ENCODE measurements at regions not wholly inside any gene's neighbourhood (a gene's known extent, or its start where the extent isn't known, plus 50 kb on each side); places are given as distances from the start of the nearest gene placed in this dataset.
A peak's percentile ranks its signal among the peaks of the same experiment; 100 is the strongest.

DNA sequence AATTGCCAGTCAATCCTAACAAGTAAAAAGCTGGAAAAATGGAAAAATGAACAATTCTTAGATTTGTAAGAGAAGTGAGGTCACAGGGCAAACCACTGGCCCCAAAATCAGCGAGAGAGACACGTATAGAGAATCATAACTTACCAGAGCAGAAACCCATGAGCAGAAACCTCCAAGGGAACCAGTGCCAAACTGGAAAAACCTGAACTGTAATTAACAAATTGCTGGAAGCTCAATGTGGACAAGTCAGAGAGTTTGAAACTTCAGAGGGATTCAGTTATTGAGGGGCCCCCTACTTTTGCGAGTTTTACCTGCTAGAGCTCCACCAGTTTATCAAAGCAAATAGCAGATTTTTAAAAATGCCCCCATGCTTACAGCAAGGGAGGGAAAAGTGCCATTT is 119.0 kb downstream of the C7orf25 start:
- DNase-seq (ENCODE audit: low read depth): no peak
- TF ChIP-seq, protein P1, sequence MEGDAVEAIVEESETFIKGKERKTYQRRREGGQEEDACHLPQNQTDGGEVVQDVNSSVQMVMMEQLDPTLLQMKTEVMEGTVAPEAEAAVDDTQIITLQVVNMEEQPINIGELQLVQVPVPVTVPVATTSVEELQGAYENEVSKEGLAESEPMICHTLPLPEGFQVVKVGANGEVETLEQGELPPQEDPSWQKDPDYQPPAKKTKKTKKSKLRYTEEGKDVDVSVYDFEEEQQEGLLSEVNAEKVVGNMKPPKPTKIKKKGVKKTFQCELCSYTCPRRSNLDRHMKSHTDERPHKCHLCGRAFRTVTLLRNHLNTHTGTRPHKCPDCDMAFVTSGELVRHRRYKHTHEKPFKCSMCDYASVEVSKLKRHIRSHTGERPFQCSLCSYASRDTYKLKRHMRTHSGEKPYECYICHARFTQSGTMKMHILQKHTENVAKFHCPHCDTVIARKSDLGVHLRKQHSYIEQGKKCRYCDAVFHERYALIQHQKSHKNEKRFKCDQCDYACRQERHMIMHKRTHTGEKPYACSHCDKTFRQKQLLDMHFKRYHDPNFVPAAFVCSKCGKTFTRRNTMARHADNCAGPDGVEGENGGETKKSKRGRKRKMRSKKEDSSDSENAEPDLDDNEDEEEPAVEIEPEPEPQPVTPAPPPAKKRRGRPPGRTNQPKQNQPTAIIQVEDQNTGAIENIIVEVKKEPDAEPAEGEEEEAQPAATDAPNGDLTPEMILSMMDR (IDR thresholded peaks at IDR 0.05; ENCODE audit: low read length, missing control alignments): no peak
- H3K4me3 ChIP-seq (replicated peaks; ENCODE audit: low read depth, low read length): no peak overlapping the region

DNA sequence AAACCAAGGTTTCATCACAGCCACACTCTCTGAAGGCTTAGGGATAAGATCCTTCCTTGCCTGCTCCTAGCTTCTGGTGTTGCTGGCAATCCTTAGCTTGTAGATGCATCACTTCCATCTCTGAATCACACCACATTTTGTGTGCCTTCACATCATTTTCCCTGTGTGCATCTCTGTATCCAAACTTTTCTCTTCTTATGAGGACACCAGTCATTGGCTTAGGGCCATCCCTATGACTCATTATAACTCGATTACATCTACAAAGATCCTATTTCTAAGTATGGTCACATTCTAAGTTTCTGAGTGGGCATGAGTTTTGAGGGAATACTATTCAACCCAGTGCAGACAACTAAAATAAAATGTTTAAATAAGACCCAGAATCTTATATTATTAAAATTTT is 121.7 kb downstream of the C7orf25 start:
- DNase-seq (ENCODE audit: low read depth): peak; percentile 24
- H3K4me3 ChIP-seq (replicated peaks; ENCODE audit: low read depth, low read length): no peak overlapping the region
- TF ChIP-seq, protein P1 (IDR thresholded peaks at IDR 0.05; ENCODE audit: low read length, missing control alignments): no peak

DNA sequence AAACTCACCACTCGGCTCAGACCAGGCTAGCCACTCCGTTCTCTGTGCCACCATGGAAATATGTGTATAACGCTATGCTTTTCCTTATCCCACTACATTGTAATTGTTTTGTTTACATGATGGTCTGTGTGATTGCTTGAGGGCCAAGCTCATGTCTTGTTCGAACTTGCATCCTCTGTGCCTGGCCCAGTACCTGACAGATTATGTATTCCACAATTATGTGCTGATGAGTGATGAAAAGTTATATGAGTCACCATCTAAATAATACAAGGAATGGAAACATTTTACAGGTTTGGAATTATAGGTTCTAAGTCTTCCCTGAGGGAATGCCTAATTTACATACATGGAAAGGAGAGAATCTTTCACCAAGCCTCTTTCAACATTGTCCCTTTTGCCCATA is 137.4 kb downstream of the C7orf25 start:
- TF ChIP-seq, protein P1 (IDR thresholded peaks at IDR 0.05; ENCODE audit: low read length, missing control alignments): no peak
- DNase-seq (ENCODE audit: low read depth): no peak
- no peak overlapping the region for H3K4me3 ChIP-seq (replicated peaks; ENCODE audit: low read depth, low read length)

DNA sequence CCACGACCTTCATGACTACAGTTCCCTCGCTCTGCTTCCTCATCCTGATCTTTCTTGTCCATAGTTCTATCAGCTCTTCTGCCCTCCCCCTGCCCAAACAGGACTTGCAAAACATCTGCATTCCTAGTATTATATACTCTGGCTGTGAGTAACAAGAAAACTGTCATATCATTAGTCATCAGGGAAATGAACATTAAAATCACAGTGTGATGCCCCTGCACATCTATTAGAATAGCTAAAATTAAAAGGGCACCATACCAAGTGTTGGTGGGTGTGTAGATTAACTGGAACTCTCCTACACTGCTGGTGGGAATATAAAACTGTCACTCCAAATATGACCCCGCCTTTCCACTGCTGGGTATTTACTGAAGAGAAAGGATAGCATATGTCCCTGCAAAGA is 141.8 kb downstream of the C7orf25 start:
- no peak for DNase-seq (ENCODE audit: low read depth)
- TF ChIP-seq, protein P1 (IDR thresholded peaks at IDR 0.05; ENCODE audit: low read length, missing control alignments): no peak
- H3K4me3 ChIP-seq (replicated peaks; ENCODE audit: low read depth, low read length): no peak overlapping the region

DNA sequence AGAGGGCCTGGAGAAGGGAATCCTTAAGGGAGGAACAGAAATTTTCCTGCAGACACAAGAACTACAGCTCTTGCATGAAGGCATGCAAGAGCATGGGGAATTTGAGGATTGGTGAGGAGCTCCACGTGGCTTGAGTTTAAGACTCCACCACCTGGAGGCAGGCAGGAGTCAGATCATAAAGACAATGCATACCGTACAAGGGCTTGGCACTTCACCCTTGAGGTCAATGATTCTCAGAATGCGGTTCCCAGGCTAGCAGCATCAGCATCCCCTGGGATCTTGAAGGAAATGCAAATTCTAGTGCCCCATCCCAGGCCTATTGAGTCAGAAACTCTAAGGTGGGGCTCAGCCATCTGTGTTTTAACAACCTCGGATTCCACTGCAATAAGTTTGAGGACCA is 143.8 kb downstream of the C7orf25 start:
- TF ChIP-seq, protein P1 (IDR thresholded peaks at IDR 0.05; ENCODE audit: low read length, missing control alignments): no peak
- H3K4me3 ChIP-seq (replicated peaks; ENCODE audit: low read depth, low read length): no peak overlapping the region
- no peak for DNase-seq (ENCODE audit: low read depth)

DNA sequence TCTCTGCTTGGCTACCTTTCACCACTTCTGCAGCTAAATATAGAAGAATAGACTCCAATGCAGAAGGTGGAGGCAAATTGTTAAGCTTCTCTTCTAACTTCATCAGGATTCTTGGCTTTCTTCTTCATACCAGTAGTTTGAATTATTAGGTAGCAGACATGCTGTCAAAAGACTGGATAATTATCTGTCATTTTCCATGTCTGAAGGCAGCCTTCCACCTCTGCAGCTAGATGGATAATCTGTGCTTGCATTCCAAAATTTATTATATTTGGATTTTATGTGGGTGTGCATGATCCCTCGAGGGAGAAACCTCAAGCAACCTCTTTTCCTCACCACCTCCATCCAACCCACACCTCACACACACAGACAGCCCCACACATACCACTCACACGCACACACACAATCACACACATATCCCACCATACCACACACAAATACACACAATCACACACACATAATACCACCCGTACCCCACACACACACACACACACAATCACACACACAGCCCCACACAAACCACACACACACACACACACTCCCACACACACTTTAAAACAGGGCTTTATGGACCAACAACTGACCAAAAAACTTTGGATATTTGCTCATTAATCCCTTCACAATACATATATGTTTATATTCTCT is 145.0 kb downstream of the C7orf25 start:
- TF ChIP-seq, protein P1 (IDR thresholded peaks at IDR 0.05; ENCODE audit: low read length, missing control alignments): no peak
- H3K4me3 ChIP-seq (replicated peaks; ENCODE audit: low read depth, low read length): no peak overlapping the region
- DNase-seq (ENCODE audit: low read depth): no peak

DNA sequence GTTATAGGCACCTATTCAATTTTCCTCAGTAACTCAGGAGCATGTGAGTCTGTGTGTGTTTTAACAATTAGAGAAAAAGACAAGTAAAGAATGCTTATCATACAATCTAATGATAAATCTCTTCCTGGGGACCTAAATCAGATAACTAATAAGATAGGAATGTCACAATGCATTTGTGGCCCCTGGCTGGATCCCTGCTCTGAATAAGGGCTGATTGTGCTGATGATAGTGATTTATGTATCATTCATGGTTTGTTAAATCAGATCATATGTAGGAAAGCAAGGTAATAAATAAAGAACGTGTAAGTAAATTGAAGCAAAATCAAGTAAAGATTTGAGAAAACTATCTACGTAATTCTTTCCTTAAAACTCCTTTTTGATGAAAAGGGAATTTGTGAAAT is 145.9 kb downstream of the C7orf25 start:
- TF ChIP-seq, protein P1 (IDR thresholded peaks at IDR 0.05; ENCODE audit: low read length, missing control alignments): no peak
- no peak overlapping the region for H3K4me3 ChIP-seq (replicated peaks; ENCODE audit: low read depth, low read length)
- DNase-seq (ENCODE audit: low read depth): no peak

Measured in fibroblast of pulmonary artery (primary cell).